PC-9 (cell line): ENCODE measurements at regions not wholly inside any gene's neighbourhood (a gene's known extent, or its start where the extent isn't known, plus 50 kb on each side); places are given as distances from the start of the nearest gene placed in this dataset.

ENCODE experiments used
- BruUV-seq: library from RNA; stranded (reverse); fragments of 400-500 nt; replicated peaks from 2 replicates; lab custom pipeline; 2021; lab: Mats Ljungman, UMichigan
- CTCF ChIA-PET: fragments of 300-600 bp; sonication (Branson Sonifier 250); formaldehyde crosslinking; loops from one replicate; lab custom pipeline; 2022; ENCODE audit warnings: antibody characterized with exemption; lab: Charles Lee
- POLR2A ChIA-PET: fragments of 300-600 bp; sonication (Branson Sonifier 250); formaldehyde crosslinking; loops from one replicate; lab custom pipeline; 2022; ENCODE audit warnings: antibody characterized with exemption; ENCODE audit not compliant: unreplicated experiment; lab: Charles Lee
- DNase-seq, 2 experiments: peaks; one replicate each; pipeline versions ENCODE4 v3.0.0 to v3.0.0-alpha.2; 2015 to 2022; ENCODE audit warnings: mixed read lengths in 1 of 2
- H2AFZ ChIP-seq: fragments of 200-600 bp; sonication (generic); 2 replicates; pipeline ENCODE4 v1.8.1; 2017; ENCODE audit warnings: antibody characterized with exemption
- H3F3A ChIP-seq: fragments of 200-600 bp; sonication (generic); 2 replicates; pipeline ENCODE4 v1.8.1; 2017; ENCODE audit warnings: antibody characterized with exemption, mild to moderate bottlenecking, low read depth; ENCODE audit not compliant: insufficient read depth
- H3K27ac ChIP-seq: fragments of 200-600 bp; sonication (generic); 2 replicates; pipeline ENCODE4 v1.6.1; 2016; ENCODE audit warnings: mixed run types
- H3K27me3 ChIP-seq: fragments of 200-600 bp; sonication (generic); 2 replicates; pipeline ENCODE4 v1.6.1; 2016; ENCODE audit warnings: low read depth, mixed run types; ENCODE audit not compliant: insufficient read depth
- H3K36me3 ChIP-seq: fragments of 200-600 bp; sonication (generic); 2 replicates; pipeline ENCODE4 v1.6.1; 2016; ENCODE audit warnings: low read depth, mixed run types
- H3K4me1 ChIP-seq: fragments of 200-600 bp; sonication (generic); replicated peaks from 2 replicates; pipeline ENCODE4 v1.6.1; 2016; ENCODE audit warnings: mixed run types; ENCODE audit not compliant: insufficient read depth
- H3K4me2 ChIP-seq: fragments of 200-600 bp; sonication (generic); 2 replicates; pipeline ENCODE4 v1.6.1; 2017; ENCODE audit warnings: mixed run types
- H3K4me3 ChIP-seq: fragments of 200-600 bp; sonication (generic); 2 replicates; pipeline ENCODE4 v1.6.1; 2016; ENCODE audit warnings: mixed run types
- H3K79me2 ChIP-seq: fragments of 200-600 bp; sonication (generic); 2 replicates; pipeline ENCODE4 v1.6.1; 2017; ENCODE audit warnings: low read depth, mixed run types
- H3K9me2 ChIP-seq: fragments of 200-600 bp; sonication (generic); 2 replicates; pipeline ENCODE4 v1.8.1; 2017; ENCODE audit warnings: mild to moderate bottlenecking; ENCODE audit not compliant: insufficient read depth
- H3K9me3 ChIP-seq: fragments of 200-600 bp; sonication (generic); 2 replicates; pipeline ENCODE4 v1.8.1; 2016; ENCODE audit warnings: low read depth; ENCODE audit not compliant: insufficient read depth
- H4K20me1 ChIP-seq: fragments of 200-600 bp; sonication (generic); 2 replicates; pipeline ENCODE4 v1.8.1; 2017; ENCODE audit not compliant: insufficient read depth
- EZH2 ChIP-seq: fragments of 200-600 bp; sonication (generic); IDR thresholded peaks from 2 replicates; pipeline ENCODE4 v1.8.0; 2017; ENCODE audit warnings: antibody characterized with exemption, low read depth
- intact Hi-C: fragments of 100-400 bp; cut with micrococcal nuclease; formaldehyde crosslinking; loops from one replicate; pipeline ENCODE4 v1.10.0; 2022; ENCODE audit not compliant: unreplicated experiment
- TF ChIP-seq, protein P1 (sequence below): fragments of 200-600 bp; sonication (generic); conservative IDR thresholded peaks from 2 replicates; pipeline ENCODE4 v1.6.1; 2017; ENCODE audit warnings: mixed run types, antibody characterized with exemption, mild to moderate bottlenecking, moderate library complexity

DNA sequence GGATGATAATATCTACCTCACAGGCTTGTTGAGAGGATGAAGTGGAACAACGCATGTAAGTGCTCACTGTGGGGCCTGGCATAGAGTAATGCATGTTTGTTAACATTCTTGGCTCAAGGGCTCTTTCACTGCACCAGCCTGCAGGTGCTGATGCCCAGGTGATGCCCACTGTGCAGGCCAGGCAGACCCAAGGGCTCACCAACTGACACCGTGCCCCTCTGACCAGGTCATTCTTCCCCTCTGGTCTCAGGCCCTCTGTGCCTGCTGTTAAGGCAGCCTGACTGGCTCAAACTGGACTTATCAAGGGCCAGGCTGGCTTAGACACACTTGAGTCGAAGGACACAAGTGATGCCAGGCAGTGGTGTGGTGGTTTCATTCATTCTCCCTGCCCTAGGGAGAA lies 90.5 kb downstream of the PJA1 start:
- Histone ChIP-seq H3K4me1 (no peaks in the 10 kb centered on the region), H3K27ac (no peak overlapping the region), H4K20me1 (no peaks in the 10 kb centered on the region), H3F3A (no peaks in the 10 kb centered on the region), H3K9me2 (no peaks in the 10 kb centered on the region), H3K4me3 (no peak overlapping the region), H3K79me2 (no peaks in the 10 kb centered on the region), H3K9me3 (no peaks in the 10 kb centered on the region), H3K36me3 (no peaks in the 10 kb centered on the region), H2AFZ (no peak overlapping the region), H3K4me2 (no peak overlapping the region), H3K27me3 (no peaks in the 10 kb centered on the region)
- TF ChIP-seq, protein P1, sequence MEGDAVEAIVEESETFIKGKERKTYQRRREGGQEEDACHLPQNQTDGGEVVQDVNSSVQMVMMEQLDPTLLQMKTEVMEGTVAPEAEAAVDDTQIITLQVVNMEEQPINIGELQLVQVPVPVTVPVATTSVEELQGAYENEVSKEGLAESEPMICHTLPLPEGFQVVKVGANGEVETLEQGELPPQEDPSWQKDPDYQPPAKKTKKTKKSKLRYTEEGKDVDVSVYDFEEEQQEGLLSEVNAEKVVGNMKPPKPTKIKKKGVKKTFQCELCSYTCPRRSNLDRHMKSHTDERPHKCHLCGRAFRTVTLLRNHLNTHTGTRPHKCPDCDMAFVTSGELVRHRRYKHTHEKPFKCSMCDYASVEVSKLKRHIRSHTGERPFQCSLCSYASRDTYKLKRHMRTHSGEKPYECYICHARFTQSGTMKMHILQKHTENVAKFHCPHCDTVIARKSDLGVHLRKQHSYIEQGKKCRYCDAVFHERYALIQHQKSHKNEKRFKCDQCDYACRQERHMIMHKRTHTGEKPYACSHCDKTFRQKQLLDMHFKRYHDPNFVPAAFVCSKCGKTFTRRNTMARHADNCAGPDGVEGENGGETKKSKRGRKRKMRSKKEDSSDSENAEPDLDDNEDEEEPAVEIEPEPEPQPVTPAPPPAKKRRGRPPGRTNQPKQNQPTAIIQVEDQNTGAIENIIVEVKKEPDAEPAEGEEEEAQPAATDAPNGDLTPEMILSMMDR, result no peak
- TF ChIP-seq EZH2, result no peak
- intact Hi-C loops, result no loop called here
- ChIA-PET CTCF (no interaction called here), POLR2A (no interaction called here)
- DNase-seq, result no peak
- no TSS peak for BruUV-seq

DNA sequence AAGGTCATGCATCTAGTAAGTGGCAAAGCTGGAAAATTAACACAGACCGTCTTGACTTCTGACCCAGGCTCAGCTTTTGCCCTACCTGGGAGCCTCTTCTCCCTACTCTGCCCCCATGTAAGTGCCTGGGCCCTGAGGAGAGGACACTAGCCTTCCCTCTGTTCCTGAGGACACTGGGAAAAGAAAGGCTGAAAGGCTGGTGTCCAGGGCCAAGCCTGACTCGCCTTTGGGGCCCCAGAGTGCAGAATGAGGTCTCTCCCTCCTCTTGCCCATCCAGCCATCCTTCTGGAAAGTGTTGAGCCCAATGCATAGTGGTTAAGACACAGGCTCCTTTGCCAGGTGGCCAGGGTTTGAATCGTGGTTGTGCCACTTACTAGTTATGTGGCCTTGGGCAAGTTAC lies 91.5 kb downstream of the PJA1 start:
- intact Hi-C loops, result no loop called here
- no peaks in the 10 kb centered on the region for H4K20me1 ChIP-seq
- no peak for DNase-seq
- no peaks in the 10 kb centered on the region for H3K4me1 ChIP-seq
- ChIA-PET POLR2A (no interaction called here), CTCF (no interaction called here)
- H3K27ac ChIP-seq, result no peak overlapping the region
- no peaks in the 10 kb centered on the region for H3K9me3 ChIP-seq
- no peaks in the 10 kb centered on the region for H3K79me2 ChIP-seq
- H3K27me3 ChIP-seq, result no peaks in the 10 kb centered on the region
- no peak for TF ChIP-seq EZH2
- TF ChIP-seq, protein P1, result no peak
- no peaks in the 10 kb centered on the region for H3K9me2 ChIP-seq
- H3K36me3 ChIP-seq, result no peaks in the 10 kb centered on the region
- H3K4me3 ChIP-seq, result no peak overlapping the region
- no peaks in the 10 kb centered on the region for H3F3A ChIP-seq
- no TSS peak for BruUV-seq
- no peak overlapping the region for H3K4me2 ChIP-seq
- no peak overlapping the region for H2AFZ ChIP-seq

DNA sequence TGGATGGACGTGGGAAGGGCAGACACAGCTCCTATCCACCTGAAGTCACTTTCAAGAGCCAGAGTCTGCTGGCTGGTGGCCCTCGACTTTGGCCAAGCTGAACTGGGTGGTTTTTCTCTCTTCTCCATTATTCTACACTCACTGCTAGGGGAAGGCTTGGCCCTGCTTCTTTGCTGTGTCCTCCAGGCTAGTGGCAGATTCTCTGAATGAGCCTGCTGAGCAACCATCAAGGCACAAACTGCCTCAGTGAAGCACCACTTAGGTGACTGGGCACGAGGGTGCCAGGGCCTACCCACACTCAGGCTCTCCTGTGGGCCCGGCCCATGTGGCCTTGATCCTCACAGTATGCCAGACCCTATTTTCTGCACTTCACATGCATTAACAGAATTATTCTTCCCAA lies 92.0 kb downstream of the PJA1 start:
- no TSS peak for BruUV-seq
- POLR2A ChIA-PET, result no interaction called here
- no peak for TF ChIP-seq EZH2
- TF ChIP-seq, protein P1, result no peak
- Histone ChIP-seq H3K4me1 (no peaks in the 10 kb centered on the region), H3K4me2 (no peak overlapping the region), H3K4me3 (no peak overlapping the region), H3K79me2 (no peaks in the 10 kb centered on the region), H3K9me2 (no peaks in the 10 kb centered on the region), H3F3A (no peaks in the 10 kb centered on the region), H3K9me3 (no peaks in the 10 kb centered on the region), H3K36me3 (no peaks in the 10 kb centered on the region), H3K27me3 (no peaks in the 10 kb centered on the region), H4K20me1 (no peaks in the 10 kb centered on the region), H3K27ac (no peak overlapping the region), H2AFZ (no peak overlapping the region)
- CTCF ChIA-PET, result no interaction called here
- intact Hi-C loops, result no loop called here
- DNase-seq, result no peak
